GM21390 (cell line): ENCODE measurements at regions not wholly inside any gene's neighbourhood (a gene's known extent, or its start where the extent isn't known, plus 50 kb on each side); places are given as distances from the start of the nearest gene placed in this dataset.

Experiments
- ATAC-seq: cut with Tn5 transposase; IDR thresholded peaks from one replicate; pipeline ENCODE4 v1.9.1; 2021; ENCODE audit not compliant: unreplicated experiment

DNA sequence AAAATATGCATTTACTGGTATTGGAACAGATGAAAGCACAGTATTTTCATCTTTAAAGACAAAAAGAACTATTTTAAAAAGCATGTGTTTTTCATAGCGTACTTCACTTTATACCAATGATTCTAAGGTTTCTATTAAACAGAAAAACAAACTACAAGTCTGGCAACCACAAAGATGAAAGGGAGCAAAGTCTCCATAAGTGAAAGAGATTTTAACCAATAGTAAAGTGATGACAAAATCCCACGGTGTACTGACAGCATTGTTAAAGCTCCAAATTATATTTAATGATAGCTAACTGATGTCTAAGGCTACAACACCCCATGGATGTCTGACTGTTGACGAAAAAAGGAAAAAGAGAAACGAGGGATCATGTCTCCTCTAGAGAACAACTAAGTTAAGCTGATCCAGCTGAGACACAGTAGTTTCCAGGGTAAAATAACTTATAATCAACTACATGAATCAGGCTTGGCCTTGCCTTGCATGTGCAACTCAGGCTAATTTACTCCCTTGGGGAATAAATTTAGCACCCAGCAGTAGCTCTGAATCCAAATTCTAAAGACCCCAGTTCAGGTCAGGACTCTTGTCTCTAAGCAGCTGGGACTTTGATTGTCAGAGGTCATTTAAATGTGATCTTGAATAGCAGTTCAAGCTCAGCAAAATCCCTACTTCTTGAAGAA lies 56.0 kb upstream of the TAB2 start:
- ATAC-seq = no peak

GRCh38 chr6:149263321-149263720 lies 54.2 kb upstream of the TAB2 start:
- ATAC-seq = no peak

GRCh38 chr6:149264629-149265028 lies 52.9 kb upstream of the TAB2 start:
- ATAC-seq = no peak

DNA sequence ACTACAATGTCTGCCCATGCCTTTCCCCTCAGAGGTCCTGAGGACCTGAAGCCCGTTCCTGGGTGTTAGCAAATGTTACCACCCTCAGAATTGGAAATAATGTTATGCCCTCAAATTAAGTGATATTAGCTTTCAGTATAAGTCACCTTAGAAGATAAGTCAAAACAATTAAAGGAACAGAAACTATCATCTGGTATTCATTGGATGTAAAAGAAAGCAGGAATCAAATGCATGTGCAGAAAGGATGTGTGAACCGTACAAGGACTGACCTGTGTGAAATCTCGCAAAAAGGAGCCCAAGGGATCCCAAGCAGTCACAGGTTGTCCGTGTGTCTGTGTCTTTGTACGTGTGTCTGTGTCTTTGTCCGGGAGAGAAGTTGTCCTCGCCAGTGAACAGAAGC lies 51.6 kb upstream of the TAB2 start:
- ATAC-seq = no peak

DNA sequence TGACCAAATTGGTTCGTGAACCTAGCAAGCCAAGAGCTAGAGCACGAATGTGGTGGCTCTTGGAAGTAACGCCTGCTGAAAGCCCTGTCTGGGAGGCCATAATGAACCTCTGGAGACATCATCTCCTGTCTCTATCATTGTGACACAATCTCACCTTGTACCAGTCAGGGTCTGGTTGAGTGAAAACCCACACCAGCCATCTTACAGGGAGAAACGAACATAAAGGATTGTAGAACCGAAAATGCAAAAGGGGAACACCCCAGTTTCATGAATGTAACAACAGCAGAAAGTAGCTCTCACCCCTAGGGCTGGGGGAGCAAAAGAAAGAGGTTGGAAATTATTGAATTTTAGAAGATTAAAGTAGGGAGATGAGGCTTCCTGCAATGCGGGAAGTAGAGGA lies 50.9 kb upstream of the TAB2 start:
- ATAC-seq = peak; percentile 91

GRCh38 chr6:149267072-149267471 lies 50.4 kb upstream of the TAB2 start:
- ATAC-seq = no peak

- no peak for ATAC-seq
These were observed 49.9 kb upstream of the TAB2 start for GRCh38 chr6:149267513-149268043.
